GM19240 (cell line): ENCODE measurements at regions not wholly inside any gene's neighbourhood (a gene's known extent, or its start where the extent isn't known, plus 50 kb on each side); places are given as distances from the start of the nearest gene placed in this dataset.

ENCODE experiments used
- DNase-seq: peaks from one replicate; pipeline ENCODE4 v3.0.0; 2011; ENCODE audit warnings: low spot score; ENCODE audit not compliant: insufficient read length

- no peak for DNase-seq
Observed at GRCh38 chr4:56092540-56092939, 143.8 kb downstream of the CEP135 start.

GRCh38 chr4:56086561-56086960 lies 137.8 kb downstream of the CEP135 start:
- DNase-seq: no peak

GRCh38 chr4:56086073-56086541 lies 137.4 kb downstream of the CEP135 start:
- no peak for DNase-seq

- no peak for DNase-seq
Observed at GRCh38 chr4:56085275-56085674, 136.5 kb downstream of the CEP135 start.

GRCh38 chr4:56084851-56085250 lies 136.1 kb downstream of the CEP135 start:
- DNase-seq: no peak
